GM19395 (cell line): ENCODE measurements at regions not wholly inside any gene's neighbourhood (a gene's known extent, or its start where the extent isn't known, plus 50 kb on each side); places are given as distances from the start of the nearest gene placed in this dataset.

Experiments used
- ATAC-seq: cut with Tn5 transposase; IDR thresholded peaks from one replicate; pipeline ENCODE4 v1.9.1; 2021; ENCODE audit warnings: mild to moderate bottlenecking, moderate library complexity; ENCODE audit not compliant: unreplicated experiment

- ATAC-seq, result no peak
These were observed 130.9 kb downstream of the GDAP2 start for GRCh38 chr1:117798550-117798949.

- ATAC-seq, result no peak
These were observed 126.7 kb downstream of the GDAP2 start for GRCh38 chr1:117802531-117803257.

- ATAC-seq, result no peak
These were observed 126.1 kb downstream of the GDAP2 start for GRCh38 chr1:117803318-117803717.

- ATAC-seq, result no peak
These were observed 119.7 kb downstream of the GDAP2 start for GRCh38 chr1:117809764-117810163.

GRCh38 chr1:117810553-117810952, 118.9 kb downstream of the GDAP2 start:
- ATAC-seq, result no peak

GRCh38 chr1:117812869-117813511, 116.4 kb downstream of the GDAP2 start:
- no peak for ATAC-seq
